Activated T-cell treated with anti-CD3 and anti-CD28 coated beads, Interleukin-2, amount 50 U/mL, for 72 hours (primary cell): ENCODE measurements at regions not wholly inside any gene's neighbourhood (a gene's known extent, or its start where the extent isn't known, plus 50 kb on each side); places are given as distances from the start of the nearest gene placed in this dataset.

Experiments
- ATAC-seq, 2 donors: fragments of 150-1000 bp; cut with Tn5 transposase; replicated peaks in 1 of 2; 2 replicates each; pipeline ENCODE4 v1.10.0; 2021; ENCODE audit warnings: moderate library complexity in 2 of 2, mild to moderate bottlenecking in 1 of 2
- DNase-seq, 2 donors: peaks; one replicate each; pipeline ENCODE4 v3.0.0; 2021 to 2022; ENCODE audit warnings: mixed read lengths in 1 of 2
- H3K27ac Mint-ChIP-seq: one replicate; pipeline ENCODE4 v1.8.0; 2022; ENCODE audit warnings: mild to moderate bottlenecking, moderate library complexity, mixed read lengths
- H3K27me3 Mint-ChIP-seq: one replicate; pipeline ENCODE4 v1.8.0; 2022; ENCODE audit warnings: low read depth, mixed read lengths
- H3K36me3 Mint-ChIP-seq, 2 donors: one replicate each; pipeline ENCODE4 v1.8.0; 2022; ENCODE audit warnings: mixed read lengths in 2 of 2, mild to moderate bottlenecking in 1 of 2; ENCODE audit not compliant: insufficient read depth in 2 of 2
- H3K4me1 Mint-ChIP-seq: one replicate; pipeline ENCODE4 v1.8.0; 2022; ENCODE audit warnings: low read depth, mixed read lengths
- H3K4me3 Mint-ChIP-seq, 2 donors: one replicate each; pipeline ENCODE4 v1.8.0; 2022; ENCODE audit warnings: mild to moderate bottlenecking in 2 of 2, mixed read lengths in 2 of 2, moderate library complexity in 2 of 2
- H3K9me3 Mint-ChIP-seq, 2 donors: one replicate each; pipeline ENCODE4 v1.8.0; 2022; ENCODE audit warnings: mixed read lengths in 2 of 2

DNA sequence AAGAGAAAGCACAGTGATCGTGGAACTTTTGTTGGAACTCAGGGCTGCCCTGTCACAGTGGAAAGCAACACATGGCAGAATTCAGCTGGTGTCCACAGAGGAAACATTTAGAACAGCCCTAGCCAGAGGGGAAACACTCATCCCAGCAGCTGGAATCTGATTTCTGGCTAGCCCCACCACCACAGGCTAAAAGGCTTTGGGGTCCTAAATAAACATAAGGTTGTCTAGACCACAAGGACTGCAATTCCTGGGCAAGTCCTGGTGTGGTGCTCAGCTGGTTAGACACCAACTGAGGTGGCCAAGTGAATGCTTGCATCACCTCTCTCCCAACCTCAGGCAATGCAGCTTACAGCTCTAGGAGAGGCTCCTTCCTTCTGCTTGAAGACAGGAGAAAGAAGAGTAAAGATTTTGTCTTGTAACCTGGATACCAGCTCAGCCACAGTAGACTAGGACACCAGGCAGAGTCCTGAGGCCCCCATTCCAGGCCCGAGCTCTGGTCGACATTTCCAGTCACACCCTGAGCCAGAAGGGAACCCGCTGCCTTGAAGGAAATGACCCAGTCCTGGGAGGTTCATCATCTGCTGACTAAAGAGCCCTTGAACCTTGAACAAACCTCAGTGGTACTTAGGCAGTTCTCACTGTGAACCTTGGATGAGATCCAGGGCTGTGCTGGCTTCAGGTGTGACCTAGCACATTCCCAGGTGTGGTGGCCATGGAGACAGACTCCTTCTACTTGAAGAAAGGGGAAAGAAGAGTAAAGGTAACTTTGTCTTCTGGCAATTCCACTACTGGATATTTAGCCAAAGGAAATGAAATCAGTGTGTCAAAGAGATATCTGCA, 85.4 kb upstream of the PLXNC1 start:
- Mint-ChIP-seq H3K9me3 (peaks cover 0 to 8% of the 10 kb centered on the region in 2 donors), H3K4me1 (no peaks in the 10 kb centered on the region), H3K4me3 (no peak overlapping the region), H3K36me3 (peaks cover 0 to 1% of the 10 kb centered on the region in 2 donors), H3K27ac (no peak overlapping the region), H3K27me3 (no peaks in the 10 kb centered on the region)
- ATAC-seq (no peak), DNase-seq (no peak)

DNA sequence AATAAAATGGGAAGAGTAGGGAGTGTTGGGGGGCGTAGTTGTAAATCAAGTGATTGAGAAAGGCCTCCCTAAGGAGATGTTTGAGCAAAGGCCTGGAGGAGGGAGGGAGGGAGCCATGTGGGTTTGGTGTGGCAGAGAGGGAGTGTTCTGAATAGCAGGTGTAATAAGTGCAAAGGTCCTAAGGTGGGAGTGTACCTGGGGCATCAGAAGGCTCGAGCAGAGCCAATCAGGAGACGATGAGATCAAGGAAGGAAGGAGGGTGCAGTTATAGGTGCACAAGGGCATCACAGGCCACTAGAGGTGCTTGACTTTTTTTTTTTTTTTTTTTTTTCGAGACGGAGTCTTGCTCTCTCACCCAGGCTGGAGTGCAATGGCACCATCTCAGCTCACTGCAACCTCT, 77.9 kb upstream of the PLXNC1 start:
- Mint-ChIP-seq H3K27me3 (no peaks in the 10 kb centered on the region), H3K9me3 (peaks cover 5 to 9% of the 10 kb centered on the region in 2 donors), H3K27ac (no peak overlapping the region), H3K36me3 (no peaks in the 10 kb centered on the region), H3K4me3 (no peak overlapping the region), H3K4me1 (peaks cover 17% of the 10 kb centered on the region)
- ATAC-seq, result no peak
- no peak for DNase-seq

GRCh38 chr12:94071258-94071657, 77.1 kb upstream of the PLXNC1 start:
- no peak overlapping the region for H3K4me3 Mint-ChIP-seq
- H3K27ac Mint-ChIP-seq, result no peak overlapping the region
- ATAC-seq (no peak), DNase-seq (no peak)
- peaks cover 5% of the 10 kb centered on the region for H3K27me3 Mint-ChIP-seq
- peaks cover 18% of the 10 kb centered on the region for H3K4me1 Mint-ChIP-seq
- no peaks in the 10 kb centered on the region for H3K36me3 Mint-ChIP-seq
- peaks cover 5 to 8% of the 10 kb centered on the region in 2 donors for H3K9me3 Mint-ChIP-seq

DNA sequence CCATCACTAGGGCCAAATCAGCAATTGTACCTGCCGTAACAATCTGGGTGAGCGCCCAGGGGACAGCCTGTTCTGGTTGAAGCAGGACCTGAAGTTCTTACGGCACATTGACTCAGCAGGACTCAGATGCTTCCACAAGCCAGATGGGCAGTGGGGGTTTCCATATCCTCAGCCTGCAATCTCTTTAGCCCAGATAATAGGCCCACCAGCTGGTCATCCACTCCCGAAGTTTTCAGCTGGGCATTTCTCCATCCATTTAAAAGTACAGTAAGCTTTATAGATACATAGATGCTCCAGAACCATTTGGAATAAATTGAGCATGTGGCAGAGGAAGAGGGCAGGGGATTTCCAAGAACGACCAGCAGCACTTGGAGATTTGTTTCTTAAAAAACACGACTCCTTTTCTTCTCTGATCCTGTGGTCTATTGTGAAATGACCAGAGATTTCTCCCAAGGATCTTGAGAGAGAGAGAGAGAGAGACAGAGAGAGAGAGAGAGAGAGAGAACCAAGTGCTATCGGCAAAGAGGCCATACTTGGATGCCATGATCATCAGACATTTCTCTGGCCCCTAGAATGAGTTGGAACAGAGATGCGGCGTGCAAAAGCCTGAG, 74.8 kb upstream of the PLXNC1 start:
- Mint-ChIP-seq H3K27me3 (peaks cover 10% of the 10 kb centered on the region), H3K27ac (no peak overlapping the region), H3K36me3 (no peaks in the 10 kb centered on the region), H3K4me1 (peaks cover 27% of the 10 kb centered on the region), H3K9me3 (peaks cover 0 to 5% of the 10 kb centered on the region in 2 donors), H3K4me3 (no peak overlapping the region)
- DNase-seq, result no peak
- ATAC-seq, result no peak

GRCh38 chr12:94074216-94074979, 74.0 kb upstream of the PLXNC1 start:
- no peaks in the 10 kb centered on the region for H3K9me3 Mint-ChIP-seq
- H3K4me1 Mint-ChIP-seq, result peaks cover 32% of the 10 kb centered on the region
- H3K4me3 Mint-ChIP-seq, result no peak overlapping the region
- DNase-seq (no peak), ATAC-seq (no peak)
- peaks cover 15% of the 10 kb centered on the region for H3K27me3 Mint-ChIP-seq
- no peak overlapping the region for H3K27ac Mint-ChIP-seq
- H3K36me3 Mint-ChIP-seq, result no peaks in the 10 kb centered on the region

DNA sequence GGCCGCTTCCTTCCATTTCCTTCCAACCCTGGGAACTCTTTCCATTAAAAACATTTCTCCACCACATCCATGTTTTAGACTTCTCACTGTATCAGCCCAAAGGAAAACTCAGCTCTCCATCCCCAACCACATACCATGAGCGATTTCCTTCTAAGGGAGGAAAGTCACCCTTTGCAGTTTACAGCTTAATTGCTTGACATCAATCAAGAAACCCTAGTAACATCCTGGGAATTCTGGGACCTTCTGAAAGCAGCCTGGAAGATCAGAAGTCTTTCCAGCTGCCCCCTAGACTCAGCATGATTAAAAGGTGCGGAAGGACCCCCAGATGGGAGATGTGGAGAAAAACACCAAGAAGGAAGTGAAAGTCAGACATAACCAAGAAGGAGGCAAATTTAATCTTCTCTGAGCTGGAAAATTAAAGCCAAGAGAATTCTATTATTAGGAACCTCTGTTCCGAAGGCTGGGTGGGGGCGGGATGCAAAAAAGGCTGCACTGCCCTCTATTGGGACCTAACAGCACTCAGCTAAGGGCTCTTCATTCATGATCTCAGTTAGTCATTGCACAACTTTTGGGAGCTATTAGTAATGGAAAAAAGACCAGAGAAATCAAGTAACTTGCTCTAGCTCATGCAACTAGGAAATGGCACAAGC, 73.3 kb upstream of the PLXNC1 start:
- no peaks in the 10 kb centered on the region for H3K9me3 Mint-ChIP-seq
- no peak overlapping the region for H3K4me3 Mint-ChIP-seq
- peaks cover 21% of the 10 kb centered on the region for H3K27me3 Mint-ChIP-seq
- peak in 1 of 2 donors; percentile 40 for ATAC-seq
- DNase-seq, result no peak
- no peak overlapping the region for H3K27ac Mint-ChIP-seq
- H3K4me1 Mint-ChIP-seq, result peaks cover 38% of the 10 kb centered on the region
- H3K36me3 Mint-ChIP-seq, result no peaks in the 10 kb centered on the region

GRCh38 chr12:94077209-94077608, 71.2 kb upstream of the PLXNC1 start:
- Mint-ChIP-seq H3K27me3 (peaks cover 21% of the 10 kb centered on the region), H3K36me3 (no peaks in the 10 kb centered on the region), H3K9me3 (no peaks in the 10 kb centered on the region), H3K4me1 (peaks cover 32% of the 10 kb centered on the region), H3K4me3 (no peak overlapping the region), H3K27ac (no peak overlapping the region)
- DNase-seq (no peak), ATAC-seq (no peak)

GRCh38 chr12:94078138-94078723, 70.1 kb upstream of the PLXNC1 start:
- Mint-ChIP-seq H3K27me3 (peaks cover 21% of the 10 kb centered on the region), H3K9me3 (peaks cover under 1 to 1% of the 10 kb centered on the region in 2 donors), H3K36me3 (peaks cover 0 to 2% of the 10 kb centered on the region in 2 donors), H3K27ac (no peak overlapping the region), H3K4me3 (peak overlapping the region in 1 of 2 donors; percentile 23), H3K4me1 (peaks cover 32% of the 10 kb centered on the region)
- no peak for ATAC-seq
- DNase-seq, result no peak

DNA sequence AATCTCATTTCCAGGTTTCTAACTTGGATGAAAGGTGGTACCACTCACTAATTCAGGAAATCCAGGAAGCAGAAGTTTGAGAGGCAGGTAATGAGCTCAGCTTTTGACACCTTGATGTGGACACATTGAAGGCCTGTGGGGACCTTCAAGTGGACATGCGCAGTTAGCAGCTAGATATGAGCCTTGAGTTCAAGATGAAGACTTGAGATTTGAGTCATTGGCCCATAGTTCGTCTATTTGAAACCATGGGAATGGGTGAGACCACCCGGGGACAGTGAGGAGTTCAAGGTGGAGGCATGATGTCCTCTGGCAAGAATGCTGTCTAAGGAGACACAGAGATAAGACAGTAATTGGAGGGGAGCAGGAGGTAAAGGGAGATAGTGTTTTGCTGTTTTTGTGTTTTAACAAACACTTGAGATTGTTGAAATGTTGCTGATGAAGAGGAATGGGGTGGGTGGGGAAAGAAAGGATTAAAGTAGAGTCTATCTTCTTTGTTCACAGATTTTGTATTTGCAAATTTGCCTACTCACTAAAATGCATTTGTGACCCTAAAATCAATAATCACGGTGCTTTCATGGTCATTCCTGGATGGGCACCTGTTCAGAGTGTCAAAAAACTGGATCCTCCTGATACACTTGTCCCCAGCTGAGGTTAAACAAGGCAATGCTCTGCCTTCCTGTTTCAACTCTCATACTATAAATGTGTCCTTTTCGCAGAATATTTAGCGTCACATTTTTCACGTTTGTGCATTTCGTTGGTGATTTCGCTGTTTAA, 69.5 kb upstream of the PLXNC1 start:
- Mint-ChIP-seq H3K4me1 (peaks cover 32% of the 10 kb centered on the region), H3K27me3 (peaks cover 21% of the 10 kb centered on the region), H3K27ac (no peak overlapping the region), H3K9me3 (peaks cover 4 to 6% of the 10 kb centered on the region in 2 donors), H3K4me3 (no peak overlapping the region), H3K36me3 (peaks cover 3 to 7% of the 10 kb centered on the region in 2 donors)
- no peak for DNase-seq
- ATAC-seq, result no peak

- DNase-seq, result no peak
- Mint-ChIP-seq H3K27ac (no peak overlapping the region), H3K27me3 (peaks cover 21% of the 10 kb centered on the region), H3K36me3 (peaks cover 3 to 7% of the 10 kb centered on the region in 2 donors), H3K4me1 (peaks cover 28% of the 10 kb centered on the region), H3K4me3 (no peak overlapping the region), H3K9me3 (peaks cover 4 to 6% of the 10 kb centered on the region in 2 donors)
- no peak for ATAC-seq
Measured at GRCh38 chr12:94079566-94080340, 68.6 kb upstream of the PLXNC1 start.

- Mint-ChIP-seq H3K27ac (no peak overlapping the region), H3K9me3 (peaks cover 4 to 6% of the 10 kb centered on the region in 2 donors), H3K36me3 (peaks cover 3 to 7% of the 10 kb centered on the region in 2 donors), H3K4me3 (no peak overlapping the region), H3K4me1 (peaks cover 21% of the 10 kb centered on the region), H3K27me3 (peaks cover 21% of the 10 kb centered on the region)
- ATAC-seq, result no peak
- DNase-seq, result no peak
Measured at GRCh38 chr12:94080341-94081009, 67.9 kb upstream of the PLXNC1 start.
